ENCODE measurements at regions not wholly inside any gene's neighbourhood (a gene's known extent, or its start where the extent isn't known, plus 50 kb on each side); places are given as distances from the start of the nearest gene placed in this dataset.

GRCh38 chr9:108003526-108003925 is 514.0 kb upstream of the KLF4 start:
- no peak for TF ChIP-seq CTCF (IDR thresholded peaks at IDR 0.05)
- Mint-ChIP-seq H3K27ac (no peak overlapping the region), H3K27me3 (ENCODE audit: low read depth in 3 of 3) (peaks cover 3 to 6% (median 4%) of the 10 kb centered on the region in 3 donors), H3K36me3 (peaks cover 22 to 23% of the 10 kb centered on the region in 2 donors), H3K9me3 (peaks cover 0 to 3% (median 2%) of the 10 kb centered on the region in 7 donors), H3K4me3 (no peak overlapping the region), H3K4me1 (peaks cover 16% of the 10 kb centered on the region)
- intact Hi-C loops (cut with micrococcal nuclease) = no loop called here
- H3K4me2 ChIP-seq (replicated peaks; ENCODE audit: extremely low read depth, low read length, poor library complexity, severe bottlenecking) = no peak overlapping the region
- H4K20me1 ChIP-seq (ENCODE audit: insufficient read depth, low read length) = no peaks in the 10 kb centered on the region
- no CpG with 5 or more reads among the region's 5 CpGs for WGBS (ENCODE audit: insufficient coverage)
- no peak for DNase-seq
- H3K9ac ChIP-seq (ENCODE audit: insufficient read depth, low read length, poor library complexity, severe bottlenecking) = no peak overlapping the region
- H3K4me1 ChIP-seq (ENCODE audit: control insufficient read depth in 1 of 2, insufficient read depth in 2 of 2, low read length in 2 of 2) = peaks cover 6 to 11% of the 10 kb centered on the region in 2 donors
- H3K79me2 ChIP-seq (ENCODE audit: insufficient read depth, low read length) = no peaks in the 10 kb centered on the region
- H3K4me3 ChIP-seq (replicated peaks in 1 of 3; ENCODE audit: low read depth in 2 of 3, low read length in 3 of 3) = no peak overlapping the region
- no peaks in the 10 kb centered on the region for H3K9me3 ChIP-seq (replicated peaks in 1 of 2; ENCODE audit: control insufficient read depth in 1 of 2, insufficient read depth in 1 of 2, low read length in 2 of 2)
- no peaks in the 10 kb centered on the region for H3K27me3 ChIP-seq (ENCODE audit: control insufficient read depth in 2 of 2, insufficient read depth in 2 of 2, low read length in 2 of 2)
- no peaks in the 10 kb centered on the region for H3K36me3 ChIP-seq (replicated peaks in 1 of 2; ENCODE audit: control insufficient read depth in 1 of 2, insufficient read depth in 2 of 2, low read length in 2 of 2)
- H3K27ac ChIP-seq (ENCODE audit: low read depth in 1 of 2, low read length in 2 of 2) = no peak overlapping the region
- H2AFZ ChIP-seq (ENCODE audit: insufficient read depth, low read depth, low read length, poor library complexity, severe bottlenecking) = no peak overlapping the region

- H3K36me3 Mint-ChIP-seq = peaks cover 22 to 23% of the 10 kb centered on the region in 2 donors
- WGBS (ENCODE audit: insufficient coverage) = 67% methylated on average over 11 of the region's 15 CpGs
Measured at GRCh38 chr9:108002371-108002956, 512.9 kb upstream of the KLF4 start.

More at GRCh38 chr9:108002371-108002956, 512.9 kb upstream of the KLF4 start:
- Histone ChIP-seq H4K20me1 (ENCODE audit: insufficient read depth, low read length) (no peaks in the 10 kb centered on the region), H3K4me3 (replicated peaks in 1 of 3; ENCODE audit: low read depth in 2 of 3, low read length in 3 of 3) (peak overlapping the region in 1 of 3 experiments; percentile 16), H3K27ac (ENCODE audit: low read depth in 1 of 2, low read length in 2 of 2) (no peak overlapping the region), H3K4me1 (ENCODE audit: control insufficient read depth in 1 of 2, insufficient read depth in 2 of 2, low read length in 2 of 2) (peaks cover 6 to 11% of the 10 kb centered on the region in 2 donors), H3K9me3 (replicated peaks in 1 of 2; ENCODE audit: control insufficient read depth in 1 of 2, insufficient read depth in 1 of 2, low read length in 2 of 2) (no peaks in the 10 kb centered on the region), H2AFZ (ENCODE audit: insufficient read depth, low read depth, low read length, poor library complexity, severe bottlenecking) (peak overlapping the region; percentile 60), H3K79me2 (ENCODE audit: insufficient read depth, low read length) (no peaks in the 10 kb centered on the region), H3K9ac (ENCODE audit: insufficient read depth, low read length, poor library complexity, severe bottlenecking) (no peak overlapping the region), H3K27me3 (ENCODE audit: control insufficient read depth in 2 of 2, insufficient read depth in 2 of 2, low read length in 2 of 2) (no peaks in the 10 kb centered on the region), H3K36me3 (replicated peaks in 1 of 2; ENCODE audit: control insufficient read depth in 1 of 2, insufficient read depth in 2 of 2, low read length in 2 of 2) (no peaks in the 10 kb centered on the region), H3K4me2 (replicated peaks; ENCODE audit: extremely low read depth, low read length, poor library complexity, severe bottlenecking) (no peak overlapping the region)
- intact Hi-C loops (cut with micrococcal nuclease) = no loop called here
- Mint-ChIP-seq H3K27me3 (ENCODE audit: low read depth in 3 of 3) (peaks cover 3 to 6% (median 4%) of the 10 kb centered on the region in 3 donors), H3K4me3 (peak overlapping the region in 1 of 2 donors; percentile 44), H3K4me1 (peaks cover 16% of the 10 kb centered on the region), H3K9me3 (peaks cover 0 to 3% (median 0%) of the 10 kb centered on the region in 7 donors), H3K27ac (peak overlapping the region in 3 of 7 donors; percentile 7 to 23 (median 15))
- no peak for TF ChIP-seq CTCF (IDR thresholded peaks at IDR 0.05)
- peak; percentile 43 to 48 (median 47) for DNase-seq

Measured in CD14-positive monocyte (primary cell).